ENCODE measurements at regions not wholly inside any gene's neighbourhood (a gene's known extent, or its start where the extent isn't known, plus 50 kb on each side); places are given as distances from the start of the nearest gene placed in this dataset.
"Not testable (repeated sequence)": the region's sequence is repeated elsewhere in the genome, so short reads cannot be mapped to it uniquely, and the experiment has no call there.

DNA sequence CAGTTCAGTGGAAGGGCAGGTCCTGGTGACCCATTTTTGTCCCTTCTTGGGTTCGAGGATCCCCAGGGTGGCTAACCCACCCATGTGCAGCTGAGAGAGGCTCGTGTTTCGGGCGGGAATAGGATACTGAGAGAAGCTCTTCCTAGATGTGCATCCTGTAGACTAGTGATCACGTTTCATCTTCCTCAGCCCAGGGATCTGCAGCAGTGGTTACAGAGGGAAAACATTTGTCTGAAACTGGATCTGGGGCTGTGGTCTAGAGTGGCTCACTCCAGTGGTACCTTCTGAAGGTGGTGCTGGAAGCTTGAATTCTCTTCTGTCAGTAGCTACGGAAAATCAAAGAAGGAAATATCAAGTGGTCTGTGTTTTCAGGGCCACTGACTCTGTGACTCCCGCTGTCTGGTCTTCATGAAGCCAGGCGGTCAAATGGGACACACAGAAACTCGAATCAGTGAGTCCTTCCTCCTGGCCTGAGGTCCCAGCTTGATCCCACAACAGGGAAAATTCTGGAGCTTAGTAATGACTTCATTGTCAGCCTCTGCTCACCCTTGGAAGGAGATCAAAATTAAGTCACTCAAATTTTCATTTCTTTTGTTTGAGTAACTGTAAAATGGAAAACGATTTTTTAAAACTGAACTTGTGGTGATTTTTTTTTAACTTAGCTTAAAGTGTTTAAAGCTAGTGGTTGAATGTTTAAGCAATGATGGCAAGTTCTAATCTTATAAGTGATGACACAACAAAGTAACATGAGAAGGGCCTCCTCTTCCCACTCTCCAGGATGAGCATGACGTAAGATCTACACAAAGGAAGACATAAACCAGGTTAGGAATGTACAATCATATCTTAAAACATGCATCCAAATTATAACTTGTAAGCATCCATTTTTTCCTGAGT is 469.3 kb upstream of the KLF6 start:
- DNase-seq = no peak

DNA sequence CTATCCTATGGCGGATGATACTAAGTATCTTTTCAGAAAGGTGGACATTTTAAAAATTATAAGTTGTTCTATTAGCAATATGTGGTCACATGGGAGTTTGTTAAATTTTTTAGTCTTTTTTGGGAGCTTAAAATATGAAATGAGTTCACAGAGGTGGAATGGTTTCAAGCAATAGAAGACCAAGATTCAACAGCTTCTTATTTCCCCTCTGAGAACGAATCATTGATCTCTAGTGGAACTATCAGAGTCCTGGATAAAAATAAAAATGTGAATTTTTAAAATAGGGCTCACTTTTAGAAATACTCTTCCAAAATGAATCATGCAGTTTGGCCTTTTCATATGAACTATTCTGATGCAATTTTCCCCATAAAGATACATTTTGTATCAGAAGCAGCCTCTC is 467.7 kb upstream of the KLF6 start:
- no peak for DNase-seq

DNA sequence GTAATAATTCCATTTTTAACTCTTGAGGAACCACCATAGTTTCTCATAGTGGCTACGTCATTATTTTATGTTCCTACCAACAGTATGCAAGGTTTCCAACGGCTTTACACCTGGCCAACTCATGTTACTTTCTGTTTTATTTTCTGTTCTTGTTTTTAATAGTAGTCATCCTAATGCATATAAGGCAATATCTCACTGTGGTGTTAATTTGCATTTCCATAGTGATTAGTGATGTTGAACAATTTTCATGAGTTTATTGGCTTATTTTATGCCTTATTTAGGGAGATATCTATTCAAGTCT is 465.5 kb upstream of the KLF6 start:
- no peak for DNase-seq

DNA sequence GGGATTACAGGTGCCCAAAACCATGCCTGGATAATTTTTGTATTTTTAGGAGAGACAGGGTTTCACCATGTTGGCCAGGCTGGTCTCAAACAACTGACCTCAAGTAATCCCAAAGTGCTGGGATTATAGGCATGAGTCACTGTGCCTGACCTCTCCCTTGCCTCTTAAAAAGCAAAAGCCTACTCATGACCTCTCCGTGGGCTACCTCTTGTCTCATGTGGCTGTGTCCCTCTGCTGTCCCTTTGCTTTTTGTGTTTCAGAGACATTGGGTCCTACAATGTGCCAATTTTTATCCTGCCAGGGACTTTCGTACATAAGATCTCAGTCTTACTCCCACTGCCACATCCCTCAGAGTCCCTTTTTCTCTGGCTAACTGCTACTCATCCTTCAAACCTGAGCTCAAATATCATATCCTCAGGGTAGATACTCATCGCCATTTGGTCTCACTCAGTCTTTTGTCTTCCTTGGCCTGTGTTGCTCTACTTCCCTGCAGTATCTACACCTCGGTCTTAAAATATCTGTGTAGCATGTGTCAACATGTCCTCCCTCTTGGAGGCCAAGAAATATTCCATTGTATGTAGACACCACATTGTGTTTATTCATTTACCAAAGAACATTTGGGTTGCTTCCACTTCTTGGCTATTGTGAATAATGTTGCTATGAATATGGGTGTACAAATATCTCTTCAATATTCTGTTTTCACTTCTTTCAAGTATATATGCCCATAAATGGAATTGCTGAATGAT is 465.0 kb upstream of the KLF6 start:
- no peak for DNase-seq

DNA sequence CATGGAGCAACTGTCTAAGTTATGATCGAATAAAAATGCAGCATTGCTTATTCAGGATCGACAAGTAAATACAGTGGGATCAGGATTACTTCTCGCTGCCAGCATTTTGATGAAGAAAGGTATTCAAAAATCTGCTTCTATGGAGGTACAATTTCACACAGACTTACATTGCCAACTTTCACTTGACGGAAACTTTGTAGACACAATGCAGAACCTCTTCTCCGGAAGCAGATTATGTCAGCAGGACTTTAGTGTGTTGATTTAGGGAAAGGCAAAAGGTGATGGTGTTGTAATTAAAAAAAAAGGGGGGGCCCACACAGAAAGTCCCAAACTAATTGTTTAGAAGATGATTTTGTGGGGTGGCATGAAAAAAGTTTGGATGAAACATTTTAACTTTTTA is 462.4 kb upstream of the KLF6 start:
- DNase-seq = no peak

DNA sequence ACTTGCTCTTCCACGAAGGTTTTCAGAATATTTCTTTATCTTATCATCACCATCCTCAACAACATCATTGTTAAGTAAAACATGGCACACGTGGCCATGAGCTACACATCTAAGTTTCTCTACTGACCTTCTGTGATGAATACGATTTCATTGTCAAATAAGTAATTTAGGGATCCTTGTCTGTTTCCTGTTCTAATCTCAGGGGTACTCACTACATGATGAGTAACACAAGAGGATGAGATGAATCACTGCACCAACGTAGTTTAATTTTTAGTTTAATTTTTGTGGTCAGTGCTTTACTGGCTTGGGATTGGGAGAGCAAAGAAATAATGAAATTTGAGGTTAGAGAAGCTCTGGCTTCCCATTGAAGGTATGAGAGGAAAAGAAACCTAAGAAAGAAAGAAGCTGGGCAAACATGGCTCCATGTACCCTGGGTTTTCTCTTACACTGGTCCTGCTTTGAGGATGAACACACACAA is 461.9 kb upstream of the KLF6 start:
- no peak for DNase-seq

DNA sequence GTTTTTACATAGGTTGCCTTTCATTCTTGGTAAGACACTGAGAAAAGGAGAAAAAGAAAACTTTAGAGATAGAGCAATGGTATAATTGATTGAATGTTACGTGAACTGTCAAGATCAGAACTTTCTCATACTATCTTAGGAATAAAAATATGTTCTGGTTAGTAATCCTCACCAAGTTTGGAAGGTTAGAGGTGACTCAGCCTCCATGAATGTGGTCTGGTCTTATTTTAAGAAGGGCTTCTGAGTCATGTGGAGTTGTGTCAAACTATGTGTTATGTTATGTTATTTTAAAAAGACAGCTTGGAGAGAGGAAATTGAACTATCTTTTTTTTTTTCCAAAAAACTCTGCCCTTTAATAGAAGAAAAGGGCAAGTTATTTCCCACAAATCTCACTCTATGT is 458.6 kb upstream of the KLF6 start:
- DNase-seq = no peak

DNA sequence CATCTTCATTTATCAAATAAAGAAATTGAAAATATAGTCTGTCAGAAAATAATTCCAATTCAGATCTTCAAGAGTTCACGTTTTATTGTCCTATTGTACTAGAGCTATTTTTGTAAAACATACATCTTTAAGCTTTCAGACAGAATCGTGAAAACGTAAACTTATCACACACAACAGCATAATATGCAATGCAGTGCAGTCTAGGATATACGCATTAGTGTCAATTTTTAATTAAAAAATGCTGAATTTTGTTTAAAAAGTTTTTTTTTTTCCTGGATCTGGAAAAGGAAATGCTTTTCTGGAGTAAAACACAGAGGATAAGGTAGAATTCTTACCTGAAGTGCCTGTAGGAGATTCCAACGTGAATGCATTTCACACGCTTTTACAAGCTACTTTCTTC is 458.2 kb upstream of the KLF6 start:
- DNase-seq = no peak

DNA sequence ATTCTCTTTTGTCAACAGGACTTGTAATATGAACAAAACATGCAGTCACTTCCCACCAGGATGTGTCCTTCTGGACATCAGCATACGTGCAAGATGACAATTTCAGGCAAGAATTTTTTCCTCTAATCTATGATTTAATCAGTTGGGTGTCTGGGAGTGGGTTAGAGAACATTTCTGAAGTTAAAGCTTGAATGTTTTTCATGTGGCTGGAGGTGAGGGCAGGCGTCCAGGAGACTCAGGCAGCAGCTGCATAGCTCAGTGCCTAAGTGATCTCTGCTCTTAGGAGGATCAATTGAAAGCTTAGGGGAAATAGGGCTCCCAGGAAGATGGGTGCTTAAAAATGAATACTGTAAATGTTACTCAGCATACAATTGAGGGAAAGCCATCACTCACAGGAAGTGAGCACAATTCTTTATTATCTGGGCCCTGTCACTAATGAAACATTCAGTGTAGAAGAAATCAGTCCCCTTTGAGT is 457.6 kb upstream of the KLF6 start:
- peak; percentile 60 for DNase-seq

DNA sequence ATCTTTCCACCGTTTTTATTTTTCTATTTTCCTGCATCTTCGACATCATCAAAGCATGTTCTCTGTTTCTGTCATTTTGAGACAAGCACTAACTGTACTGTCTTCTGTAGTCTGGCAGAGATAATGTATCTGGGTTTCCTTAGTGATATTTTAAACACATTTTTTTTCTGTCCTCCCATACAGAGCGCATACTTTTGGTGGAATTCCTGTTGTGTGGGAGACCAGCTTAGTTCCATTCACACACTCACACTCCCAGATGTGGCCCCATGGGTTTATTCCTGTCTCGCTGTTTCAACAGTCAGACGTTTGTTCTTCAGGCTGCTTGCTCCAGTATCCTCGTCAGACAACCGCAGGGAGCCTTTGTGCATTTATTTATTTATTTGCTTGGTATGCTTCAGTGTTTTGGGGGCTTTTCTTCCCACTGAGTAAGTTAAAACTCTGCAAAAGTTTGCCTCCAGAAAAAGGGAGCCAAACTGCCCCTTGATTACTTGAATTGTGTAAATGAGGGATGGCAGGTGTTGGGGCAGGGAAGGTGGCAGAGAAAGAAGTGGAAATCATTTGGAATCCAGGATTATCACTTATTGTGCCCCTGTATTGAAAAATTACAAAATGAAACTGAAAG is 456.8 kb upstream of the KLF6 start:
- peak; percentile 88 for DNase-seq

DNA sequence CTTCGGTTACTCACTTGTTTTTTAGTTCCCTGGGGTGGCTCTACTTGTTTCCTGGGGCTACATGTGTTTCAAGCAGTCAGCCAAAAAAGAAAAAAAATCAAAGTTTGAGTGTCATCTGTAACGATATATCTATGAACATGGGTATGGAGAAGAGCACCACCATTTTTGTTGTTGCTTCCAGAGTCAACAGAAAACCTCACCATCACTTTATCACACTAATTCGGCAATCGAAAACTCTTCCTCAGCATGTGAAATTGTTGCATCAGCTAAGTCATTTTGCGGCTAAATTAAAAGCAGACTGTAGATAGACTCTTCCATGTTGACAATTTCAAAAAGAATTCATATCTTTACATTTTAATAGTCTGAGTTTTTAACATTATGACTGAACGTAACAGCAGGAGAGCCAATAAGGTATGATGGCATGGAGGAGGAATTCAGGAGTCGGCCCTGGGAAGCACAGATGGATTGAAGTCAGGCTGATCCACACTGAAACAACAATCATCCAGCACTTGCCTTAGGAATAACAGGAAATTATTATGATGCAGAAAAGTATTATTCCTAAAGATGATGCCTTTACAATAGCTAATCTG is 455.7 kb upstream of the KLF6 start:
- no peak for DNase-seq

DNA sequence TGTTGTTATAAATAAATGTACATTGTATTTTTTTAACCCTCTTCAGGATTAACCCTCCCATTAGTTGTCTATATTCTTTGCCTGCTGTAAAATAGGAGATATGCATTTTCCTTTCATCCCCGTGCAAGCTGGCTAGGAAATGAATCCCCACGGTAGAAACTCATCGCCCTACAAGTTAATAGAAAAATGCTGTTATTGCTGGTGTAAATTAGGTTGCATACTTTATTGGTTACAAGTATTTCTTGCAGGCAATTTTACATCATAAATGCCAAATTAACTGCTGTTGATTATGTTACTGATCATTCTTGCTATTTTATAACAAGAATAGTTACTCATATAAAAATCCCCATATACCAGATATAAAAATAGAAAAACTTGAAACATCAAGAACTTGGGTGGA is 454.2 kb upstream of the KLF6 start:
- DNase-seq = no peak

DNA sequence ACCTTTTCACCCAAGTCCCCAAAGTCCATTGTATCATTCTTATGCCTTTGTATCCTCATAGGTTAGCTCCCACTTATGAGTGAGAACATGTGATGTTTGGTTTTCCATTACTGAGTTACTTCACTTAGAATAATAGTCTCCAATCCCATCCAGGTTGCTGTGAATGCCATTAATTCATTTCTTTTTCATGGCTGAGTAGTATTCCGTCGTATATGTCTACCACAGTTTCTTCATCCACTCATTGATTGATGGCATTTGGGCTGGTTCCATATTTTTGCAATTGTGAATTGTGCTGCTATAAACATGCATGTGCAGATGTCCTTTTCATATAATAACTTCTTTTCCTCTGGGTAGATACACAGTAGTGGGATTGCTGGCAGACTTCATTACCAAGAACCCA is 451.9 kb upstream of the KLF6 start:
- not testable (repeated sequence) for DNase-seq

DNA sequence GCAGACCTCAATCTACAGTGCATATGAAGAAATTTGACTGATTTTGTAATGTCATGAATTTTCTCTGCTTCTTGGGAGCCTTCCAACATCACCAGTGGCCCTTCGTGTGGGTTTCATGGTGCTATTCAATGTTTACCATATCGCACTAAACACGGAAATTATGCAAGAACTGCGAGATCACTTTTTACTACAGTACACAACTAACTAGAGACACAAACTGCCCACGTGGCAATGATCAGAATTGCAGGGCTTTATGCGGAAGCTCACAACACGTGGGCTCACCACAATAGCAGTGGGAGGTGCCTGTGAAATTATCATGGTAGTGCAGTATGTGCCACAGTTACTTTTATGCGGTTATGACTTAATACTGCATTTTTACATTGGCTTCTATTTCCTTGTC is 449.7 kb upstream of the KLF6 start:
- DNase-seq = no peak

DNA sequence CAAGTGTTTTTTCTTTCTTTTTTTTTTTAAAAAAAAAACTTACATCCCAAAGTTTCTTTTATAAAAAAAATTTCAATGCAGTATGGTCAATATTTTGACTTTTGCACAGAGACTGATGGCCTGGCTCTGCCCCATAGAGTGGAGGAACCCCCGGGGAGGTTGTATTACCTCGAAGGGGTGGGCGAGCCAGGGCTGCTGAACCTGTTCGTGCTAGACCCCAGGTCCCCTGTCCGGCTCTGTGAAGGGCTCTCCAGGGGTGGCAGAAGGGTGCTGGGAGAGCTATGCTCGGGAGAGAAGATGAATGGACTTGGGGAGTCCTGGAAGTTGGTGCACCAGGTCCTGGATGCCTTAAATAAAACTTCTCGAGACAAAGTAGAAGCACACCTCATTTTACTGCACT is 446.4 kb upstream of the KLF6 start:
- DNase-seq = no peak

DNA sequence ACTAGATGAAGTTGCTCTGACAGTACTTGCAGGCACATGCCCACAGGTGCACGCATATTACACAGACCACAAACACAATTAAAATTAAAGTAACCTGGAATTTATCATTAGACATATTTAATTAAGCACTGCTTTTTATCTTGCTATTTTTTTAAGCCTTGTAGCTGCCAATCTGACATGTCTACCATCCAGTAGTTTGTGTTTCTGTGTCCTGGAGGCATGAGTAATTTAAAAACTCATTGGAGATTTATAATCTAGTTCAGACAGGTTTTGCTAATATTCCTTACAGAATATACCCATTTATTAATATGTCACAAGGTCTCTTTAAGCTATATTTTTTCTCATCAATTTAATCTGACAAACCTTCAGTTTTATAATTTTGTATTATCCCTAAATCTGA is 445.0 kb upstream of the KLF6 start:
- DNase-seq = no peak

DNA sequence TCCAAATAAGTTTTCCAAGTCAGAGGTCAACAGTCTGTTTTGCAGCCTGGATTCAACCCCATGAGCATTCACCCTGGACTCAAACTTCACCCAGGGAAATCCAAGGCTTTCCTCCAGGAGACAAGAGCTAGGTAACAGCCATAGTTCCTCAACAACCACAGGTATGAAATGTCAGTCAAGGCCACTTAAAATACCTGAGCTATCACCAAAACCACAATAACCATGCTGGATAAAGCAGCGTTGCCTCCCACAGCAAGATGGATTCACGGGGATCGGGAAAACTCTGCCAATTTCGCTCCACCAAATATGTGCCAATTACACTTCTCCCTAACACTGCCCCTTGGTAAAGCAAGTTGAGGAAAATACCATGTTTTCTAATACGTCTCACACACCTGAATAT is 444.1 kb upstream of the KLF6 start:
- no peak for DNase-seq

DNA sequence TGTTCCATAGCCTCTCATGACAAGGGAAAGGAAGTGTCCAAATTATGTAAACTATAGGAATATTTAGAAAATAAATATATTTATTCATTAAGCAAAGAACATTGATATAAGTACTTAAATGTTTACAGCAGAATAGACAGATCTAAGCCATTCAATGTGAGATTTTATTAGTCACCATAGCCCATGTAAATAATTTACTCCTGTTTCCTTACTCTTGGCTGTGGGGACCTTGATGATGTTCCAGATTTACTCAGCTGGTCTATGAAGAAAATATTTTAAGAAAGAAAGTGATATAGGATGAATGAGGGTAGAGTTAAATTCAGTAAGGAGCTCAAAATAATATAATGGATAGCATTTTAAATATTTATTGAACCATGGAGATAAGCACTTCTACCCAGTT is 442.6 kb upstream of the KLF6 start:
- no peak for DNase-seq

DNA sequence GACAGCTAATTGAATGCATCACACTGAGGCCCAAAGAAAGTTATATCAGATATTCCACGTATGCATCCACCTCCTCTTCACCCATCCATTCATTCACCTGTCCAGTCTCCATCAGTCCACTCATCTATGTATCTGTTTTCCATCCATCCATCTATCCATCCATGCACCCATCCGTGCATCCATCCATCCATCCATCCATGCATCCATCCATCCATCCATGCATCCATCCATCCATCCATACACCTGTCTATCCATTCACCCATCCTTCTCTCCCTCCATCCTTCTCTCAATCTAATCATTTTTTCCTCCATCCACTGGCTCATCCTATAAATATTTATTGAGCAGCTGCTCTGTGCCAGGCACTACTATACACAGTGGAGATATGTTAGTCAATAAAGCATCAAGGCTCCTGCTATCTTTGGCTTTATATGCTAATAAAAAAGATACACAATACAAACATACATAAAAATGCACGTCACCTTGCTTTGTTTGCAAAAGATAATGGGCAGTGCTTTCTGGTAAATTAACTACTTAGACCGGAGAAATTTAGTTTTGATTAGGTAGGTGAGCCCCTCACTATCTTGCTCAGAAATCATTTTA is 442.0 kb upstream of the KLF6 start:
- DNase-seq = no peak

DNA sequence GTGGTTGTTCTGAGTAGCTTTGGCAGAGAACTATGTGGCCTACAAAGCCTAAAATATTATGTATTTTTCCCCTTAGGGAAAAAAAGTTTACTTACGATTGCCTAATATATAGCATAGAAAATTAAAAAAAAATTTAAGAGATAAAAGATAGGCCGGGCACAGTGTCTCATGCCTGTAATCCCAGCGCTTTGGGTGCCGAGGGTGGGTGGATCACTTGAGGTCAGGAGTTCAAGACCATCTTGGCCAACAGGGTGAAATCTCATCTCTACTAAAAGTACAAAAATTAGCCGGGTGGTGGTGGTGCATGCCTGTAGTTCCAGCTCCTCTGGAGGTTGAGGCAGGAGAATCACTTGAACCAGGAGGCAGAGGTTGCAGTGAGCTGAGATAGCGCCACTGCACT is 439.2 kb upstream of the KLF6 start:
- no peak for DNase-seq

DNA sequence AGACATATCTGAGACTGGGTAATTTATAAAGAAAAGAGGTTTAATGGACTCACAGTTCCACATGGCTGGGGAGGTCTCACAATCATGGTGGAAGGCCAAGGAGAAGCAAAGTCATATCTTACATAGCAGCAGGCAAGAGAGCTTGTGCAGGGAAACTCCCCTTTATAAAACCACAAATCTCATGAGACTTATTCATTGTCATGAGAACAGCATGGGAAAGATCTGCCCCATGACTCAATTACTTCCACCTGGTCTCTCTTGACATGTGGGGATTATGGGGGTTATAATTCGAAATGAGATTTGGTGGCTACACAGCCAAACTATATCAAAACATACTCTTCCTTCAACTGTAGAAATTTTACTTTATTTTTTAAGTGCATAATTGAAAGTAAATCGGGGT is 436.3 kb upstream of the KLF6 start:
- not testable (repeated sequence) for DNase-seq

DNA sequence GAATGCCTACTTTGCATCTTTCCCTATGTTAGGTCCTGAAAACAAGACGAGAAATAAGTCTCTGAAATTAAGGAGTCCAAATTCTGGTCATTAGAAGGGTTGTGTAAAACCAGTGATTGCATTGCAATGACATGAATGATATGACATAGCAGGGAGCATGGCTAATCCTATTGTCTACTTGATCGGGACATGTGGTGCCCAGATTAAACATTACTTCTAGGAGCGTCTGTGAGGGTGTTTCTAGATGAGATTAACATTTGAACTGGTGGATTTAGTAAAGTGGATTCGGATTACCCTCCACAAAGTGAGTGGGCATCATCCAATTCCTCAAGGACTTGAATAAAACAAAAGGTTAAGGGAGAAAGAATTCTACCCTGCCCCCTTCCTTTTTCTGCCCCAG is 434.9 kb upstream of the KLF6 start:
- DNase-seq = no peak

DNA sequence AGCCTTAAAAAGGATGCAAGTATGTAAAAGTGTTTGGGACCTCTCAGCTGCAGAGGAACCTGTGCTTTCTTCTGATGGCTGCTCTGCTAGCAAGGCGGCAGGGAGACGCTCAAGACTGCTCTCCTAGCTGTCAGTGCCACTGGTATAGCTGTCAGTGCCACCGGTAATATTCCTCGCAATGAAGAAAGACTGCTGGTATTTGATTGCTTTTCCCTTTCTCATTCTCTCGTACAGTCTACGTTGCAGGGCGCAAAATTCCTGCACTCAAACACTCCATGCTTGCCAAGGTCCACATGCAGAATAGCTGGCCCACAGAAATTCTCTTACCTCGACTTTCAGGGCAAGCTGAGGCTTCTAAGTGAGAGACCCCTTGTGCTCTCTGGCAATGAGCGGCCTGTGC is 432.6 kb upstream of the KLF6 start:
- DNase-seq = no peak

Measured in femur (tissue), 1 donor.